ENCODE measurements at regions not wholly inside any gene's neighbourhood (a gene's known extent, or its start where the extent isn't known, plus 50 kb on each side); places are given as distances from the start of the nearest gene placed in this dataset.

DNA sequence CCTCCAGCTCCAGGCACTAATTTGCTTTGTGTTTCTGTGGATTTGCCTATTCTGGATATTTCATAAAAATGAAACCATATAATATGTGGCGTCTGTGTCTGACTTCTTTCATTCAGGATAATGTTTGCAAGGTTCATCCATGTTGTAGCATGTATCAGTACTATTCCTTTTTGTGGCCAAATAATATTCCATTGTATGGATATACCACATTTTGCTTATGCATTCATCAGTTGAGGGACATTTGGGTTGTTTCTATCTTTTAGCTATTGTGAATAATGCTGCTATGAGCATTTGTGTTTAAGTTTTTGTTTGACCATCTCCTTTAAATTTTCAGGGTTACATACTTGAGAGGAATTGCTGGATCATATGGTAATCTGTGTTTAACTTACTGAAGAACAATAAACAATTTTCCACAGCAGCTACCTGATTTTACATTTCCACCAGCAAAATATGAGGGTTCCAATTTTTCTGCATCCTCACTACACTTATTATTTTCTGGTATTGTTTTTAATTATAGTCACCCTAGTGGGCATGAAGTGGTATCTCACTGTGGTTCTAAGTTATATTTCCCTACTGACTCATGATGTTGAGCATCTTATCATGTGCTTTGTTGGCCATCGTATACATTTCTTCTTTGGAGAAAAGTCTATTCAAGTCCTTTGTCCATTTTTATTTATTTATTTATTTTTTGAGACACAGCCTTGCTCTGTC lies 63.9 kb downstream of the GCNT4 start:
- no peak for DNase-seq (ENCODE audit: low read depth)
- H3K4me3 ChIP-seq (ENCODE audit: low read depth, low read length): no peak overlapping the region
- TF ChIP-seq, protein P1, sequence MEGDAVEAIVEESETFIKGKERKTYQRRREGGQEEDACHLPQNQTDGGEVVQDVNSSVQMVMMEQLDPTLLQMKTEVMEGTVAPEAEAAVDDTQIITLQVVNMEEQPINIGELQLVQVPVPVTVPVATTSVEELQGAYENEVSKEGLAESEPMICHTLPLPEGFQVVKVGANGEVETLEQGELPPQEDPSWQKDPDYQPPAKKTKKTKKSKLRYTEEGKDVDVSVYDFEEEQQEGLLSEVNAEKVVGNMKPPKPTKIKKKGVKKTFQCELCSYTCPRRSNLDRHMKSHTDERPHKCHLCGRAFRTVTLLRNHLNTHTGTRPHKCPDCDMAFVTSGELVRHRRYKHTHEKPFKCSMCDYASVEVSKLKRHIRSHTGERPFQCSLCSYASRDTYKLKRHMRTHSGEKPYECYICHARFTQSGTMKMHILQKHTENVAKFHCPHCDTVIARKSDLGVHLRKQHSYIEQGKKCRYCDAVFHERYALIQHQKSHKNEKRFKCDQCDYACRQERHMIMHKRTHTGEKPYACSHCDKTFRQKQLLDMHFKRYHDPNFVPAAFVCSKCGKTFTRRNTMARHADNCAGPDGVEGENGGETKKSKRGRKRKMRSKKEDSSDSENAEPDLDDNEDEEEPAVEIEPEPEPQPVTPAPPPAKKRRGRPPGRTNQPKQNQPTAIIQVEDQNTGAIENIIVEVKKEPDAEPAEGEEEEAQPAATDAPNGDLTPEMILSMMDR (IDR thresholded peaks at IDR 0.05; ENCODE audit: low read depth, low read length, missing control alignments): no peak

DNA sequence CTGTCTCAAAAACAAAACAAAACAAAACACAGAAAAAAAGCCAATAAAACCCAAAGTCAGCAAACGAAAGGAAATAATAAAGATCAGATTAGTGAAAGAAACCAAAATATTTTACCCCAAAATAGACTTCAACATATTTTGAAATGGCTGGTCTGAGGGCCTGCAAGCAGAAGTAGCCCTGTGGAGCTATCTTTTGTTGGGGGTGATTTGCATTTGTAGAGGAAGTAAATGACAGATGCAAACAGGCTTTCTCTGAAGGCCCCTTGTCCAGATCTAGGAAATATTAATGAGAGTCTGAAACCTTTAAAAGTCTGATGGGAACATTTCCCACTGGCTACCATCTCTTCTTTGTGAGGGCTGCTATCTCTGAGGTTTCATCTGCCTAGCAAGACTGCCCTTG lies 74.0 kb downstream of the GCNT4 start:
- H3K4me3 ChIP-seq (ENCODE audit: low read depth, low read length): no peak overlapping the region
- TF ChIP-seq, protein P1 (IDR thresholded peaks at IDR 0.05; ENCODE audit: low read depth, low read length, missing control alignments): no peak
- peak; percentile 8 for DNase-seq (ENCODE audit: low read depth)

DNA sequence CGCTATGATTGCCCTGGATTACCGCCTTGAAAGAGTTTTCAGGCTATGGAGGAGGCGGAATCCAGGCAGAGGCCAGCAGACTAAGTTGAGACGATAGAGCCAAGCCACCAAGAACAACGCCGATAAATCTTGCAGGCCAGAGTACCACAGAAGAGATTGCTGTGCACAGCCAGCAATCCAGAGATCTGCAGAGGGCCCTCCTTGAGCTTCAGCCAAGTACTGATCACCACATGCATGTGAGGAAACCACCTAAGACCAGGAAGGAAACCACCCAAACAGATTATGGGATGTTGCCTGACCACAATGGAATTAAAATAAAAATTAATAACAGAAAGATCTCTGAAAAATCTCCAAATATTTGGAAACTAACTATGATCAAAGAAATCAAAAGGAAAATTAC lies 74.9 kb downstream of the GCNT4 start:
- TF ChIP-seq, protein P1 (IDR thresholded peaks at IDR 0.05; ENCODE audit: low read depth, low read length, missing control alignments): no peak
- DNase-seq (ENCODE audit: low read depth): no peak
- H3K4me3 ChIP-seq (ENCODE audit: low read depth, low read length): no peak overlapping the region

DNA sequence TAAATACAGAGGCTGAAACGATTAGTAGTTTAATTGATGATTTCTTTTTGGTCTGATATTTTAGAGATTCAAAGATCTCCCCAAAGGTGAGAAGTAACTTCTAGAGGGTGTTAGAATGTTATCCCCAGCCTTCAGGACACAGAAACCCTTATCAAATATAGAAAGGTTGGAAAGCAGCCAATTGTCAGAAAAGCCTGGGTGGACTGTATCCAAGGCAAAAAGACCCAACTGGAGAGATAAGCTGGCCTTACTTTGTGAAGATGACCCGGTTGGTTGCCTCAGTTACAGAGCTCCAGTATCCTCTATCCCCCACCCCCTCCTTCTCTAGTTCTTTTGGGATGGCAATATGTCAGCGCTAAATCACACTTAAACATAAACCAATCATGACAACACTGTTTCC lies 75.7 kb downstream of the GCNT4 start:
- no peak overlapping the region for H3K4me3 ChIP-seq (ENCODE audit: low read depth, low read length)
- DNase-seq (ENCODE audit: low read depth): no peak
- TF ChIP-seq, protein P1 (IDR thresholded peaks at IDR 0.05; ENCODE audit: low read depth, low read length, missing control alignments): no peak

DNA sequence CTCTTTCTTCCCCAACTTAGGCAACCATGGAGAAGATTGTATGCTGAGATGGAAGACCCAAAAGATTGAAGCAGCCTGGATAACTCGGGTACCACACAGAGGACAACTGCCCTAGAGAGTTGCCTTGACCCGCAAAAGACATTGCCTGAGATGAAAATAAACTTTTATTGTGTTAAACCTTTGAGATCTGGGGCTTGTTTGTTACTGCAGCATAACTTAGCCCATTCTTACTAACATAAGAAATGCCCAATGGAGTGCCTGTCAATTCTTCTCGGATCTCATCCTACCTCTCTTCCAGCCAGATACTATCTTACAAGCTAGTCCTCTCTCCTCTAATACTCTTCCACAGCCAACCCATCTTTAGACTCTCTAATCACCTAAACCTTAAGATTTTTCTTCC lies 76.8 kb downstream of the GCNT4 start:
- no peak for DNase-seq (ENCODE audit: low read depth)
- TF ChIP-seq, protein P1 (IDR thresholded peaks at IDR 0.05; ENCODE audit: low read depth, low read length, missing control alignments): no peak
- no peak overlapping the region for H3K4me3 ChIP-seq (ENCODE audit: low read depth, low read length)

DNA sequence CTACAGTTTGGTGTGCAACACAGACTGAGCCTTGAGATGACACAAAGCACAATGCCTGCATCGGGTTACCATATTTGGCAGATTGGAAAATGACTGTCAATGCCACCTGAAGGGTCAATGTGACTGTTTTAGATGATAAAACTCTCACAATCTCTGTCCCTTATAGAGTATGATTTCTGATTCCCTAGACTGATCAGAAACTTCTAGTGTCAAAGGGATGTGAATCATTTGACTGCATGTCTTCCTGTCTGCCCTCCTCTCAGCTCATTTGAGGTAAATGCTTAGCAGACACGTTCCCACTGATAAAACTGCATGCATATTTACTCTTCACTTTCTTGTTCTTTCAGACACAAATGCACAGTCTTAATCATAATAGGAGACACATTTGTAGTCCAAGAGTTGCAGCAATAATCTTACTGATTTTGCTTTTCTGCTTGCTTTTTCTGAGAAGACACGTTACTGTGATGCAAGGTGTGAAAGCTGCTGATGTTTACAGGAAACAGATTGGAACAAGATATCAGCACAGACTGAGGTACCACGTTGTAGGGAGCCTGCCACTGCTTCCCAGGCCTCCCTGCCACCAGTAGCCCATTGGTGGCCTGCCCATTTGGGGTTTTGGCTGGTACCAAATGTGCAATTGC lies 77.8 kb downstream of the GCNT4 start:
- no peak overlapping the region for H3K4me3 ChIP-seq (ENCODE audit: low read depth, low read length)

More for the DNA sequence above, 77.8 kb downstream of the GCNT4 start:
- no peak for DNase-seq (ENCODE audit: low read depth)
- TF ChIP-seq, protein P1 (IDR thresholded peaks at IDR 0.05; ENCODE audit: low read depth, low read length, missing control alignments): no peak
